ENCODE measurements at regions not wholly inside any gene's neighbourhood (a gene's known extent, or its start where the extent isn't known, plus 50 kb on each side); places are given as distances from the start of the nearest gene placed in this dataset.
"Not testable (repeated sequence)": the region's sequence is repeated elsewhere in the genome, so short reads cannot be mapped to it uniquely, and the experiment has no call there.

DNA sequence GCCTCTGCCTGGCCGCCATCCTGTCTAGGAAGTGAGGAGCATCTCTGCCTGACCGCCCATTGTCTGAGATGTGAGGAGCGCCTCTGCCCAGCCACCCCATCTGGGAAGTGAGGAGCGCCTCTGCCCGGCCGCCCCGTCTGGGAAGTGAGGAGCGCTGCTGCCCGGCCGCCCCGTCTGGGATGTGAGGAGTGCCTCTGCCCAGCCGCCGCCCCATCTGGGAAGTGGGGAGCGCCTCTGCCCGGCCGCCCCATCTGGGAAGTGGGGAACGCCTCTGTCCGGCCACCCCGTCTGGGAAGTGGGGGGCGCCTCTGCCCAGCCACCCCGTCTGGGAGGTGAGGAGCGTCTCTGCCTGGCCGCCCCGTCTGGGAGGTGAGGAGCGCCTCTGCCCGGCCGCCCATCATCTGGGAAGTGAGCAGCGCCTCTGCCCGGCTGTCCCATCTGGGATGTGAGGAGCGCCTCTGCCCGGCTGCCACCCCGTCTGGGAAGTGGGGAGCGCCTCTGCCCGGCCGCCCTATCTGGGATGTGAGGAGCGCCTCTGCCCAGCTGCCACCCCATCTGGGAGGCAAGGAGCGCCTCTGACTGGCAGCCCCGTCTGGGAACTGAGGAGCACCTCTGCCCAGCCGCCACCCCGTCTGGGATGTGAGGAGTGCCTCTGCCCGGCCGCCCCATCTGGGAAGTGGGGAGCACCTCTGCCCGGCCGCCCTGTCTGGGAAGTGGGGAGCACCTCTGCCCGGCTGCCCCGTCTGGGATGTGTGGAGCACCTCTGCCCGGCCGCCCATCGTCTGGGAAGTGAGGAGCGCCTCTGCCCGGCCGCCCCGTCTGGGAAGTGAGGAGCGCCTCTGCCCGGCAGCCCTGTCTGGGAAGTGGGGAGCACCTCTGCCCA, 787.3 kb downstream of the PLA2G4A start:
- DNase-seq (ENCODE audit: low read depth, low spot score); H3K27ac ChIP-seq: not testable (repeated sequence)

GRCh38 chr1:187616830-187617229, 788.1 kb downstream of the PLA2G4A start:
- not testable (repeated sequence) for H3K27ac ChIP-seq; DNase-seq (ENCODE audit: low read depth, low spot score)

DNA sequence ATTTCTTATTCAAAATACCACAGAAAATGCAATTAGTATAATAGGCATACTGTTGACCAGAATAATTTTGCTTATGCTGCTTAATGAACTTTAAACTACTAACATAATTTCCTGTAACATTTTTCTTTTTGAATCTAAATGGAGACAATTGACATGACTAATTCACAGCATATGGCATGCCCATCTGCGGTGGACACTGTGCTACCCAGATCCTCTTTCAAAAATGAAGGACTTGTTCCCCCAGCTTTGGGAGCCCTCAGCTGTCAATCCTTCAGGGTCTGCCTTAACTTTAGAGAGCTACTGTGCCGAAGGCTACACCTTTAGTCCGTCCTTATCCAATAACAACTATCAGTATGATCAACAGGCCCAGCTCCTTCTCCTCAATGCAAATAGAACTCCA, 789.0 kb downstream of the PLA2G4A start:
- no peak overlapping the region for H3K27ac ChIP-seq
- no peak for DNase-seq (ENCODE audit: low read depth, low spot score)

DNA sequence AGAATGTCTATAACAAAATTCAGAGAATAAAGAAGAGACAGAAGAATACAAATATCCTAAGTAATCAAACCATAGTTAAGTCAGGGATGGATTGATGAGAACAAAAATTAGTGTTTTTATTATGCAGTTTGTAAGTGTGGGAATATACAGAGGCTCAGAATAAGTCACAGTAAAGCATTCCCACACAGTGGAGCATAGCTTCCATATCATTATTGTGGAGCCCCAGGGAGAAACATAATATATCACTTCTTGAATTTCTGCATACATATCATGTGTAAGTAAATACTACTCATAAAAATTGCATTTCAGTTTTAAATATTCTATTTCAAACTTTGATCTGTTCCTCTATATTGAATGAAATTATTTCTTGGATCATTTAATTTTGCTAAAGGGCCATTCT, 790.4 kb downstream of the PLA2G4A start:
- no peak for DNase-seq (ENCODE audit: low read depth, low spot score)
- H3K27ac ChIP-seq, result no peak overlapping the region

DNA sequence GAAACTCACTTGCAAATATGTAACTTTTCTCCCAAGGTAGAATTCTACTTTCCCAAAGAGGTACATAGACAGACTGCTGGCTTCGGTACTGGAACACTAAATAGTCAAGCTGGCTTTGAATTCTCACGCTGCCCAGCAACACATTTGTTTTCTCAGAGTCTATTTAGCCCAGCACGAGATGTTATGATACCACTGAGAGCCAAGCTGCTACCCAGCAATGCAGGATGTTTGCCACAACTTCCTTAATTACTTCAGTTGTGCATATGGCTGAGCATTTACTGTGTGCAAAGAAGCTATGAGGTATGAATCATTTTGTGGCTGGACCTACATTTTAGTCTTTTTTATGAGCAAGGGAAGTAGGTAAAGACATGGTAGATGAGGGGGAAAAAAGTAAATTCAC, 793.2 kb downstream of the PLA2G4A start:
- no peak for DNase-seq (ENCODE audit: low read depth, low spot score)
- no peak overlapping the region for H3K27ac ChIP-seq

DNA sequence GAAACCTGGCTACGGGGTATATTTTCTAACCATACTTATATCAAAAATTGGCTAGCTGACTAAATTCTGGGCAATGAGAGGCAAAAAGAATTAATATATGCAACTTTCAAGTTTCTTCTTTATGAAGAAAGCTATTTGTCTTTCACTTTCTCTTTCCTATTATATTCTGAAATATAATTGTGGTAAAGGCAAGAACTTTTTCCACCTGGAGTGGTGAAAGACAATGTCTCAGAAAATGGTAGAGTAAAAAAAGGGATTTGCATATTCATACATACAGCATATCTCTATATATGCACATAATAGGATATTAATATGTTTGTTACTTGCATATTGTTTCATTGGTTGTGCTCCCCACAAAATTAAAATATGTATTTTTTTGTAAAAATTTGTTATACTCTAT, 793.8 kb downstream of the PLA2G4A start:
- DNase-seq (ENCODE audit: low read depth, low spot score), result no peak
- no peak overlapping the region for H3K27ac ChIP-seq

GRCh38 chr1:187624812-187625545, 796.2 kb downstream of the PLA2G4A start:
- H3K27ac ChIP-seq, result no peak overlapping the region
- DNase-seq (ENCODE audit: low read depth, low spot score), result no peak

DNA sequence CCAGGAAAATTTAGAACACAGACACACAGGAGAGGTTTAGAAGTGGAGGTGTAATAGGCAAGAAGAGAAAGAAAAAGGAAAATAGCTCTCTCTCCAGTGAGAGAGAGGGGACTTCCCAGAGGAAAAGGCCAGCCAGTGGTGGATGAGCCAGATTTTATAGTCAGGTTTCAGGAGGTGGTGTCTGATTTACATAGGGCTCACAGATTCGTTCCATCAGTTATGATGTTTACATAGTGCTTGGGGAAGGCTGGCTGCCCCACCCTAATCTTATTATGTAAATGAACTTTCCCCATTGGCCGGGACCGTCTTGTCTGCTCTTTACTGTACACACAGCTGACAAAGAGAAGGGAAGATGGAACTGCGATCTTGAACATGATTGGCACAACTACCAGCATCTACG, 797.3 kb downstream of the PLA2G4A start:
- peak overlapping the region; percentile 23 for H3K27ac ChIP-seq
- peak; percentile 45 for DNase-seq (ENCODE audit: low read depth, low spot score)

DNA sequence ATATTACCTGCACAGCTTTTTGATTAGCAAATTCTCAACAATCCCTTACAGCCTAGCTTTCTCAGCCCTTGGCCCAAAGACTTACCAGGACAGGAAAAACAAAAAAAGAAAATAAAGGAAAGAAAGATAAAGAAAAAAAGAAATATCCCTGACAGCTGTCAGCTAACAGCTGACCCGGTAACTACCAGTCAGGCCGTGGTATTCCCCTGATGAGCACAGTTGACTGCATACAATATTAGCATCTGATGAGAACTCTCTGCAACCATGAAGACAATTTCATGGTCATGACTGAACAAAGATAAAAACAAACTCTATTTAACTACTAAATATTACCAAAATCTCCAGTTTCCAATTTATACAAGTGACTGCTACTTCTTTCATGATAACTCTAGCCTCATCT, 798.8 kb downstream of the PLA2G4A start:
- DNase-seq (ENCODE audit: low read depth, low spot score), result no peak
- H3K27ac ChIP-seq, result no peak overlapping the region

DNA sequence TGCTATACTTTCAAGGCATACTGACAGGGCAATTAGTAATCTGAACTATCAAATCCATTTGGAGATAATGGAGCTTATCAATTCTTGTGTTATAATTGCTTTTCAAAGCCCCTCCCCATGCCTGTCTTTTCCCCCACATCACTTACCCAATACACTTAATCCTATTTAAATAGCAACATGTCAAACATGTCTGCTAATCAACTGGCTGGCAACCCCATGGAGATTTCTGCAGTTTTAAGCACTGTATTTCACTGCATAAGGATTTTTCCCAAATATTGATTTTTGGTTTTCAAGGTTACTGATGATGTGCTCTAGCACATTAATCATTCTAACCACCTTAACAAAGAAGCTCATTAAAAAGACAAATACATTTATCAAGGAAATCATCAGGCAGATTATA, 800.3 kb downstream of the PLA2G4A start:
- no peak for DNase-seq (ENCODE audit: low read depth, low spot score)
- no peak overlapping the region for H3K27ac ChIP-seq

- no peak for DNase-seq (ENCODE audit: low read depth, low spot score)
- H3K27ac ChIP-seq, result no peak overlapping the region
These were observed 802.1 kb downstream of the PLA2G4A start for GRCh38 chr1:187630653-187631380.

GRCh38 chr1:187631381-187631675, 802.6 kb downstream of the PLA2G4A start:
- DNase-seq (ENCODE audit: low read depth, low spot score), result no peak
- H3K27ac ChIP-seq, result no peak overlapping the region

GRCh38 chr1:187631984-187632383, 803.2 kb downstream of the PLA2G4A start:
- no peak for DNase-seq (ENCODE audit: low read depth, low spot score)

DNA sequence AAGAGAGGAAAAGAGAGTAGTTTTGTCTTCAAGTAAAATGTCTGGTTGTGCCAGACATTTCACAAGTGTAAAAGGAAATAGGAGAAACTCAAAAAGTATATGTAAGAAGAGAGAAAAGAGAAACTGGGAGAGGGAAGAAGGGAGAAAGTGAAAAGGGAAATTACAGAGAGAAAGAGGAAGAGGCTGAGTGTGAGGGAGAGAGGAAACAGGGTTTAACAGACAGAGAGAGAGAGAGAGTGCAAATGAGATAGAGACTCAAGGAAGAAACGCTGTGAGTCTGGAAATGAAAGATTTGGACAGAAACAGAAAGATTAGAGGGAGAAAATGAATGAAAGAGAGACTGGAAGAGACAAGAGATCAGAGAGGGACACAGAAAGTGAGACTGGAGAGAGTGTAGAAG, 806.2 kb downstream of the PLA2G4A start:
- H3K27ac ChIP-seq, result no peak overlapping the region
- no peak for DNase-seq (ENCODE audit: low read depth, low spot score)

More at GRCh38 chr1:187631984-187632383, 803.2 kb downstream of the PLA2G4A start:
- H3K27ac ChIP-seq, result no peak overlapping the region

- DNase-seq (ENCODE audit: low read depth, low spot score), result no peak
- H3K27ac ChIP-seq, result no peak overlapping the region
These were observed 810.1 kb downstream of the PLA2G4A start for GRCh38 chr1:187638733-187639434.

GRCh38 chr1:187641015-187641414, 812.3 kb downstream of the PLA2G4A start:
- no peak for DNase-seq (ENCODE audit: low read depth, low spot score)
- no peak overlapping the region for H3K27ac ChIP-seq

GRCh38 chr1:187641463-187641862, 812.7 kb downstream of the PLA2G4A start:
- no peak overlapping the region for H3K27ac ChIP-seq
- DNase-seq (ENCODE audit: low read depth, low spot score), result no peak

GRCh38 chr1:187641907-187642306, 813.2 kb downstream of the PLA2G4A start:
- H3K27ac ChIP-seq, result no peak overlapping the region
- DNase-seq (ENCODE audit: low read depth, low spot score), result no peak

GRCh38 chr1:187645651-187646050, 816.9 kb downstream of the PLA2G4A start:
- DNase-seq (ENCODE audit: low read depth, low spot score), result no peak
- H3K27ac ChIP-seq, result no peak overlapping the region

DNA sequence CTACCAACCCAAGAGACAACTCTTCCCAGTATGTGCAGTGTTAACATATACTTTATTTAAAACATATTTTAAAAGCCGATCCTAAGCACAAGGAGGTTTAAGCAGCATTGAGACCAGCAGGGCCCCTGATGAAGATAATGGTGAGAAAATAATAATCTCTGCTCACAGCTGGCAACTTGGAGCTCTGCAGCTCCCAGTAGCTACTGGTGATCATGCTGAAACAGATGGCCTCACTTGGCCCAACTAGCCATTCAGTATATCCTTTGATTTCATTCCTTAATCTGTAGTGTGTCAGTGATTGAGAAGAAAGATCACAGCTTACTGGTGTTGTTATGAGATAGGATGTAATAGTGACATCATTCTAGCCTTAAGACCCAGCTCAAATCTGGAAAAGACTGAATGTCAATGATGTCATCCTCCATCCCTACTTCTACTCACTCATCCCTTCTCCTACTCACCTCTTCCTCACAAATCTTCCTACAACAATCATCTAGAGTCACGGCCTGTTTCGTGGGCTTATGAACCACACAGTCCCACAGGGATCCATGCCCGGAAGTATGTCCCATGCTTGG, 817.9 kb downstream of the PLA2G4A start:
- DNase-seq (ENCODE audit: low read depth, low spot score), result no peak
- H3K27ac ChIP-seq, result no peak overlapping the region
